Mucosa of gallbladder (tissue), 1 donor: ENCODE measurements at regions not wholly inside any gene's neighbourhood (a gene's known extent, or its start where the extent isn't known, plus 50 kb on each side); places are given as distances from the start of the nearest gene placed in this dataset.
"Not testable (repeated sequence)": the region's sequence is repeated elsewhere in the genome, so short reads cannot be mapped to it uniquely, and the experiment has no call there.

Experiments
- DNase-seq: peaks from one replicate; pipeline ENCODE4 v3.0.0-alpha.2; 2020; ENCODE audit warnings: low spot score
- donor health status: DM: no; HTN: no; CAD: no.

GRCh38 chr10:118965096-118965495 lies 64.4 kb upstream of the NANOS1 start:
- no peak for DNase-seq

DNA sequence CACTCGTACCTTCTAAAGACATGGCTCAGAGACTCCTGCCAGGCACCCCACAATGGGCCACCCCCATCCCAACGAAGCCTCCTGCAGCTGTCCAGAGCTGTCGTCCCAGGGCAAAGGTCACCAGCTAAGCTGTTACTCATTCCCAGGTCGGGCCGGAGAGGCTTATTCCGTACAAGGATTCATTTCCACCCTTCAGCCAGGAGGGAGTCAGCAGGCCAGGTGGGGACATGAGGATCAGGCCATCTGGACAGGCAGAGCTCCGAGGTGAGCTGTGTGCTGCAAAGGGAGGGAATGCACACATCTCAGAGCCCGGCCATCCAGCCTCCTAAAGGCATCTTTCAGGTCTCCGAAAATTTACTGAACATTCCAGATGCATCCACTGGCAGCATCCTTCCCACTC lies 63.9 kb upstream of the NANOS1 start:
- DNase-seq = no peak

GRCh38 chr10:118966076-118966849 lies 63.3 kb upstream of the NANOS1 start:
- DNase-seq = no peak

GRCh38 chr10:118966850-118967125 lies 62.7 kb upstream of the NANOS1 start:
- no peak for DNase-seq

GRCh38 chr10:118967160-118967559 lies 62.4 kb upstream of the NANOS1 start:
- no peak for DNase-seq

DNA sequence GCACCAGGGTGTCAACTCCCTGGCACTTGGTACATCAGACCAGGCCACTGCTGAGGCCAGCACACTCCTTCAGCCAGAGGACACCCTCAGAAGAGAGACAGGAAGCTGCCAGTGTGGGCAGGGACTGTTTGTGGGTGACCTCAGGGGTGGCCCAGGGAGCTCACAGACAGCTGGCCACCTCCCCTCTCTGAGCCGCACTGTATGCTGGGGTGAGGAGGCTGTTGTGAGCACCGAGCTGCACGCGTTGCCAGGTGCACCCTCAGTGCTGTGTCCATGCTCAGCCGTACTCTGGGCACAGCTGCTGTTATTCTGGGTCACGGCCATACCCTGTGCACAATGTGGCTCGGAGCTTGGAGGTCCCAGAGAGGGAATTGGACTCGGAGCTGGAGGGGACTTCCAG lies 61.5 kb upstream of the NANOS1 start:
- no peak for DNase-seq

GRCh38 chr10:118968482-118968881 lies 61.0 kb upstream of the NANOS1 start:
- DNase-seq = no peak

- no peak for DNase-seq
These were observed 60.5 kb upstream of the NANOS1 start for GRCh38 chr10:118969014-118969413.

DNA sequence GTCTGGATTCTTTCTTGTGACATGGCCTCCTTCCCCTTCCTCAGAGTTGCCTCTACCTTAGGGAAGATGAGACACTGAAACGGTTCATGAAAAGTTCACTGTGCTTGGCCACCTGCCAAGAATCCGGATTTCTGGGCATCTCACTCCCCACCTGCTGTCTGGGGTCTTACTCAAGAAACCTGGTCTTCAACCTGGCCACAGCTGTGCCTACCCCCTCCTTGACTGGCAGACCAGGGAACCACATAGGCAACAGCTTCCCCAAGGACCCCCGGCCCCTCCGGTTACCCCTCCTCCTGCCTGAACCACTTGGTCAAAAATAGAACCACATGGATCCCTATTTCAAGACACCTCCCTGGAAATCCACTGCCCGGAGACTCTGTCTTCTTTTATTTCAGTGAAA lies 58.7 kb upstream of the NANOS1 start:
- DNase-seq = no peak

- no peak for DNase-seq
These were observed 58.3 kb upstream of the NANOS1 start for GRCh38 chr10:118971187-118971586.

DNA sequence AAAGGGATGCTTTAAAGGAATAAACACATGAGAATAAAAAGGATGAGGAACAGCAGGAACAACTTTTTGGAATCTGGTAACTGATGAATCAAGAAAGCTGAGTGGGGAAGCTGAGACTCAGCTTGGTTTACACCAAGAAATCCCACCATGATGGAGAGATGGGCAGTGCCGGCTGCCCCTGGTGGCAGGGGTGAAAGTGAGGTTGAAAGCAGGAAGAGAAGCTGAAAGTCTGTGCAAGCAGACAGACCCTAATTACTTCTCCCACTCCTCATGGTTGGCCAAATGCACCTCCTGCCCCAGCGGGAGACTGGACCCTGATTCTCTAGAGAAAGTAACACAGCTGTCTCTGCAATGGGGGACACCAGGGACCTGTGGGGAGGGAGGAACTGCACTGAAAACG lies 57.6 kb upstream of the NANOS1 start:
- DNase-seq = no peak

DNA sequence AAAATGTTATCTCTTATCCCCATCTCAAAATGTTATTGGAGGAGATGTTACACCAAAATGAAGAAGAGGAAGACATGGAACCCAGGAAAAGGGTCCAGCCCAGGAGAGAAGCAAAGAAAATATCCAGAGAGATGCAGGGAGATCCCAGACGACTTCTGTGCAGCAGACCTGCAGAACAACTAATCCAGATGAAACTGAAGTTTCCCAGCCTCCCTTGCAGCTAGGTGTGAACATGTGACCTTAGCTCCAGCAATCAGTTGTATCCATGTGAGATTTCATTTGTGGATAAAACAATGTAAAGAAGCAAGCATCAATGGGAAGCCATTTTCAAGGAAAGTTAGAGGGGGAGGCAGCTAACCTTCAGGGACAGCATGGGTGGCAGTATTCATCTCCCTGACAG lies 55.8 kb upstream of the NANOS1 start:
- DNase-seq = no peak

DNA sequence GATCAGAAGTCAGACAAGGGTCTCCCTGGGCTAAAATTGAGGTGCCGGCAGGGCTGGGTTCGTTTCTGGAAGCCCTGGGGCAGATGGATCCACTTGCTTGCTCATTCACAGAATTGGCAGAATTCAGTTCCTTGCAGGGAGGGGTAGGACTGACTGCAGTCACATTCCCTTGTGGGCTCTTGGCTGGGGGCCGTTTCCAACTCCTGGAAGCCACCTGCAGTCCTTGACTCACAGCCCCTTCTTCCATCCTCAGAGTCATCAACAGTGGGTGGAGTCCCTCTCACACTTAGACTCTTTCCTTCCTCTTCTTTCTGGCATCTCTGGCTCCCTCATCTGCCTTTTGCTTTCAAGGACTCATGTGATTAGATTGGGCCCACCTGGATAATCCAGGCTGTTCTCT lies 54.6 kb upstream of the NANOS1 start:
- no peak for DNase-seq

DNA sequence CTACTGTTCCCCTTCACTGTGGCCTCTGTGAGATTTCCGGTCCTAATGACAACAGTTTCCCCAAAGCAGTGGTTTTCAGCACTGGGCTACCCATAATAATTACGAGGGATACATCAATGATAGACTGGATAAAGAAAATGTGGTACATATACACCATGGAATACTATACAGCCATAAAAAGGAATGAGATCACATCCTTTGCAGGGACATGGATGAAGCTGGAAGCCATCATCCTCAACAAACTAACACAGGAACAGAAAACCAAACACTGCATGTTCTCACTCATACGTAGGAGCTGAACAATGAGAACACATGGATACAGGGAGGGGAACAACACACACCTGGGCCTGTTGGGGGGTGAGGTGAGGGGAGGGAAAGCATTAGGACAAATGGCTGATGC lies 53.3 kb upstream of the NANOS1 start:
- DNase-seq = not testable (repeated sequence)

GRCh38 chr10:118977022-118977599 lies 52.4 kb upstream of the NANOS1 start:
- no peak for DNase-seq

GRCh38 chr10:118977835-118978234 lies 51.7 kb upstream of the NANOS1 start:
- no peak for DNase-seq

DNA sequence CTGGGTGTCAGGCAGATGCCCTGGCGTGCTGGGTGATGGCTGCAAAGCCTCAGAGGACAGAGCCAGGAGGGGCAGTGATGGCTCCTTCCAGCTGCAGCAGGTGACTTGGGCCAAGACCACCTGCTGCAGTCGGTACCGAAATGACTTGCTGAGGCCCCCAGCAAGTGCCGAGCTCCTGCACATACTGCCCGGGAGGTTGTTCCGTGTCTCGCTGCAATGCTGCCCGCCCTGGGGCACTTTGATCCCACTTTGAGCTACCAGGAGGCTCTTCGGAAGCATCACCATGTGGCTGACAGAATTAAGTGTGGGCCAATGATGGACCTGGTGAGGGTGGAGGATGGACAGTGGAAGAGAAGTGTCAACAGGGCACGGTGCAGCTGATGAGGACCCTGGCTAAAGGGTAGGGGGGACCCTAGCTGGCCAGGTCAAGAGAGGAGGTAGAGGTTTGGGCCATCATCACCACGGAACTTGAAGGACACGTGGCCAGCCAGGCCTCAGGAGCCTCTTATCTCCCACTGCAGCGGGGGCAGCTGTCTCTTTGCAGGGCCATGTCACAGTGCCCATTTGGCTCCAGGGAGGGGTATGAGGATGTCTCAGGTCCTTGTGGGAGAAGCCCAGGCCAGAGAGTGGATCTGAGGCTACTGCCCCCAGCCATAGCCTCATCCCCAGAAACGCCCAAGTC lies 51.1 kb upstream of the NANOS1 start:
- DNase-seq = no peak

GRCh38 chr10:118978998-118979350 lies 50.5 kb upstream of the NANOS1 start:
- no peak for DNase-seq

DNA sequence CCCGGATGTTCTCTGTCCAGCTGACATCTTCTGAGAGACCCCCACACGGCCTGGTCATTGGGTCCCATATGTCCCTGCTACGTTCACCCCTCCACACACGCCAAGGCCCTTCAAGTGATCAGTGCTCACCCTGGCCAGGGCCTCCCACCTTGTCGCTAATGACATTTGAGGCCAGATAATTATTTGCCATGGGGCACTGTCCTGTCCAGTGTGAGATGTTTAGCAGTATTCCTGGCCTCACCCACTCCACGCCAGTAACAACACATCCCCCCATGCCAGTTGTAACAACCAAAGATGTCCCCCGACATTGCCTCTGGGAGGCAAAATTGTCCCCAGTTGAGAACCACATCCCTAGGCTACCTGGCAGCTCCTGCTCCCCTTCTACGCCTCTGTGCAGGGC lies 49.9 kb upstream of the NANOS1 start:
- no peak for DNase-seq
